ENCODE measurements at regions not wholly inside any gene's neighbourhood (a gene's known extent, or its start where the extent isn't known, plus 50 kb on each side); places are given as distances from the start of the nearest gene placed in this dataset.

GRCh38 chr2:128513116-128513960, 194.7 kb upstream of the HS6ST1 start:
- TF ChIP-seq CTCF (IDR thresholded peaks at IDR 0.05; ENCODE audit: low read length) (no peak), EZH2 (optimal IDR thresholded peaks at IDR 0.05; ENCODE audit: low read depth, low read length) (no peak)
